ENCODE measurements at regions not wholly inside any gene's neighbourhood (a gene's known extent, or its start where the extent isn't known, plus 50 kb on each side); places are given as distances from the start of the nearest gene placed in this dataset.

DNA sequence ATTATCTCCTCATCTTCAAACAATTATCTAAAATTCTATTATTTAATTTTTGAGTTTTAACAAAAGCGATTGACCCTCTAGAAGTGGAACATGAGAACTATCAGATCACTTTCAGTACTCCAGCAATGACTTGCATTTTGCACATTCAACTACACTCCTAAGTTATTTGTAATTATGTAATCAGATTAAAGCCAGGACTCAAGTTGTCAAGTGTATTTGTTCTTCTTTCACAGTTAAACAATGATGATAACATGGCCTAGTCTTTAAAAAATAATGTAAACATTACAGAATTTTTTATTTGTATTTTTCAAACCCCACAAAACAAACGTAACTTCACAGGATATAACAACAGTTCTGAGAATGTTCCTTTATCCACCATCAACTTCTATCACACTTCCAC lies 2148.9 kb upstream of the ACO1 start:
- TF ChIP-seq, protein P1, sequence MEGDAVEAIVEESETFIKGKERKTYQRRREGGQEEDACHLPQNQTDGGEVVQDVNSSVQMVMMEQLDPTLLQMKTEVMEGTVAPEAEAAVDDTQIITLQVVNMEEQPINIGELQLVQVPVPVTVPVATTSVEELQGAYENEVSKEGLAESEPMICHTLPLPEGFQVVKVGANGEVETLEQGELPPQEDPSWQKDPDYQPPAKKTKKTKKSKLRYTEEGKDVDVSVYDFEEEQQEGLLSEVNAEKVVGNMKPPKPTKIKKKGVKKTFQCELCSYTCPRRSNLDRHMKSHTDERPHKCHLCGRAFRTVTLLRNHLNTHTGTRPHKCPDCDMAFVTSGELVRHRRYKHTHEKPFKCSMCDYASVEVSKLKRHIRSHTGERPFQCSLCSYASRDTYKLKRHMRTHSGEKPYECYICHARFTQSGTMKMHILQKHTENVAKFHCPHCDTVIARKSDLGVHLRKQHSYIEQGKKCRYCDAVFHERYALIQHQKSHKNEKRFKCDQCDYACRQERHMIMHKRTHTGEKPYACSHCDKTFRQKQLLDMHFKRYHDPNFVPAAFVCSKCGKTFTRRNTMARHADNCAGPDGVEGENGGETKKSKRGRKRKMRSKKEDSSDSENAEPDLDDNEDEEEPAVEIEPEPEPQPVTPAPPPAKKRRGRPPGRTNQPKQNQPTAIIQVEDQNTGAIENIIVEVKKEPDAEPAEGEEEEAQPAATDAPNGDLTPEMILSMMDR (IDR thresholded peaks at IDR 0.05), result no peak
- no peak for TF ChIP-seq POLR2A (IDR thresholded peaks at IDR 0.05)

Data from right lobe of liver (tissue), 4 donors.